ENCODE measurements at regions not wholly inside any gene's neighbourhood (a gene's known extent, or its start where the extent isn't known, plus 50 kb on each side); places are given as distances from the start of the nearest gene placed in this dataset.

- Histone ChIP-seq H3K9ac (ENCODE audit: control insufficient read depth, insufficient read depth, low read length) (no peak overlapping the region), H3K36me3 (ENCODE audit: control insufficient read depth in 2 of 2, insufficient read depth in 2 of 2, low read length in 1 of 2) (no peaks in the 10 kb centered on the region), H2AFZ (ENCODE audit: control insufficient read depth, low read depth, low read length) (no peak overlapping the region), H3K4me1 (ENCODE audit: control insufficient read depth, insufficient read depth, low read length) (no peaks in the 10 kb centered on the region), H3K9me3 (replicated peaks; ENCODE audit: control insufficient read depth, insufficient read depth, low read length) (no peaks in the 10 kb centered on the region), H3K4me3 (no peak overlapping the region), H3K27me3 (replicated peaks in 1 of 2; ENCODE audit: control insufficient read depth in 2 of 2, insufficient read depth in 2 of 2, low read length in 1 of 2) (no peaks in the 10 kb centered on the region), H3K4me2 (ENCODE audit: control insufficient read depth, insufficient read depth) (no peak overlapping the region), H4K20me1 (ENCODE audit: control insufficient read depth, insufficient read depth) (no peaks in the 10 kb centered on the region), H3K27ac (ENCODE audit: control insufficient read depth, insufficient read depth) (no peak overlapping the region), H3K79me2 (ENCODE audit: control insufficient read depth, insufficient read depth, low read length) (no peaks in the 10 kb centered on the region)
- TF ChIP-seq HDGF (IDR thresholded peaks at IDR 0.05): no peak
- no peak for TF ChIP-seq ZNF384 (IDR thresholded peaks at IDR 0.05; ENCODE audit: borderline replicate concordance, low read depth, low read length)
- TF ChIP-seq IKZF2 (IDR thresholded peaks at IDR 0.05): no peak
- TF ChIP-seq MAX (IDR thresholded peaks at IDR 0.05; ENCODE audit: low read depth, low read length): no peak
- no peak for TF ChIP-seq NKRF (conservative IDR thresholded peaks at IDR 0.05)
- TF ChIP-seq PBX3 (IDR thresholded peaks at IDR 0.05; ENCODE audit: insufficient replicate concordance, low read depth, low read length): no peak
- TF ChIP-seq BMI1 (IDR thresholded peaks at IDR 0.05; ENCODE audit: borderline replicate concordance): no peak
- TF ChIP-seq EZH2 (IDR thresholded peaks at IDR 0.05; ENCODE audit: borderline replicate concordance, control insufficient read depth, low read depth, low read length): no peak
- ChIA-PET RAD21 (ENCODE audit: unreplicated experiment) (no interaction called here), POLR2A (no interaction called here), SMC1A (ENCODE audit: uncharacterized antibody, unreplicated experiment) (no interaction called here), CTCF (no interaction called here)
- ATAC-seq (no peak), DNase-seq (ENCODE audit: low read depth, low spot score) (no peak), FAIRE-seq (peak; percentile 38)
- WGBS (ENCODE audit: insufficient coverage, insufficient replicate concordance, low lambda C conversion rate, missing lambda C conversion rate): 15% methylated on average over 3 of the region's 3 CpGs
- intact Hi-C loops (cut with micrococcal nuclease; ENCODE audit: unreplicated experiment): no loop called here
- no TSS peak for BruUV-seq (replicated peaks)
- in situ Hi-C loops (cut with MboI): no loop called here
Measured at GRCh38 chr7:12827920-12828319, 140.5 kb downstream of the ARL4A start.

All from GM12878 (cell line).